GM12873 (cell line): ENCODE measurements at regions not wholly inside any gene's neighbourhood (a gene's known extent, or its start where the extent isn't known, plus 50 kb on each side); places are given as distances from the start of the nearest gene placed in this dataset.

Experiments used
- TF ChIP-seq, protein P1 (sequence below): IDR thresholded peaks from 2 replicates; pipeline ENCODE4 v1.5.1; 2012; ENCODE audit warnings: low read depth, mild to moderate bottlenecking, moderate library complexity, low read length, control low read depth; ENCODE audit not compliant: insufficient read depth; ENCODE audit errors: missing control alignments

DNA sequence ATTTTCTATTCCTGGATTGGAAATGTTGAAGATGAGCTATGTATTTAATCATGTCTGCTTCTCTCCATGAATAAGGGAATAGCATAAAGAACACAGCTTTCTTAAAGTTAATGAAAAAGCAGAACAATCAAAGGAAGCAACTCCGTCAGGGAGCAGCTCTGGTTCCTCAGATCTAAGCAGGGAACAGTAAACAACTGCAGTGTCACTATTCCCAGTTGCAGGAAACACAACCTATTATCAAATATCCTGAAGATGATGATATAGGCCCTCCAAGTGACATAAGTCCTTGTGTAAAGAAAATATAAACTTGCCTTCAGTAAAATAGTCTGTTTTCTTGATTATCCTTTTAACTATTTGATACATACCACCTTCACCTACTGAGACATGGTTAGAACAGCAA lies 228.1 kb downstream of the KCNC2 start:
- TF ChIP-seq, protein P1, sequence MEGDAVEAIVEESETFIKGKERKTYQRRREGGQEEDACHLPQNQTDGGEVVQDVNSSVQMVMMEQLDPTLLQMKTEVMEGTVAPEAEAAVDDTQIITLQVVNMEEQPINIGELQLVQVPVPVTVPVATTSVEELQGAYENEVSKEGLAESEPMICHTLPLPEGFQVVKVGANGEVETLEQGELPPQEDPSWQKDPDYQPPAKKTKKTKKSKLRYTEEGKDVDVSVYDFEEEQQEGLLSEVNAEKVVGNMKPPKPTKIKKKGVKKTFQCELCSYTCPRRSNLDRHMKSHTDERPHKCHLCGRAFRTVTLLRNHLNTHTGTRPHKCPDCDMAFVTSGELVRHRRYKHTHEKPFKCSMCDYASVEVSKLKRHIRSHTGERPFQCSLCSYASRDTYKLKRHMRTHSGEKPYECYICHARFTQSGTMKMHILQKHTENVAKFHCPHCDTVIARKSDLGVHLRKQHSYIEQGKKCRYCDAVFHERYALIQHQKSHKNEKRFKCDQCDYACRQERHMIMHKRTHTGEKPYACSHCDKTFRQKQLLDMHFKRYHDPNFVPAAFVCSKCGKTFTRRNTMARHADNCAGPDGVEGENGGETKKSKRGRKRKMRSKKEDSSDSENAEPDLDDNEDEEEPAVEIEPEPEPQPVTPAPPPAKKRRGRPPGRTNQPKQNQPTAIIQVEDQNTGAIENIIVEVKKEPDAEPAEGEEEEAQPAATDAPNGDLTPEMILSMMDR: no peak

DNA sequence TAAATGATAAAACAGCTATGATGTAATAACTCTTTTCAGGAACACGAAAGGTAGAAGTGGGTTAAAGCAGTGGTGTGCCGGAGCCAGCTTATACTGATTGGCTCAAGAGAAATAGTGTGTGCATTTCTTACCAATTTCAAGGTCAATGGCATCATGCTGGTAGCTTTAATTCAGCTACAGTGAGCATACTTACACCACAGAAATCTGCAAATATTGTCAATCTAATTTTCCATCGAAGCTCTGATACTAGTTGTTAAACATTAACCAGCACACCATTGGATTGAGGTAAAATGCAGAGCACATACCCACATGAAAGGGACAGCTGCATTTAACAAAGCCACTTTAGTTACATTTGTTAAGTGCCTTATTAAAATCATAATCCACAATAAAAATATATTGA lies 225.7 kb downstream of the KCNC2 start:
- TF ChIP-seq, protein P1: no peak

DNA sequence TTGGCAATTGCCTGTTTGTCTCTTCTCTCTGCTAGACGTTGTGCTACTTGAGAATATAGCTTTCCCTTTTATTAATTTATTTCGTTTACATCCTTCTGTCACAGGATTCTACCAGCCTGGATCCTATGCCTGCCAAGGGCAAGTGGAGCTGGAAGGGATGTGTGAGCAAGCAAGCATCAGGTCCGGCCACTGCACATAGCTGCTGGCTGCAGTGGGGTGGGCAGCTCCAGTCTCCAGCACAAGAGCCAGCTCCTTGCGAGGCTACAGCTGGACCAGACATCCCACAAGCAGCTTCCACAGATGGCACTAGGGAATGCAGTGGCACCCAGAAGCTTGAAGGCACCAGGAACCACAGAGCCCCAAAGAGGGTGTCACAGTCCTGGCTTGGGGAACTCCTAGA lies 225.0 kb downstream of the KCNC2 start:
- TF ChIP-seq, protein P1: no peak

DNA sequence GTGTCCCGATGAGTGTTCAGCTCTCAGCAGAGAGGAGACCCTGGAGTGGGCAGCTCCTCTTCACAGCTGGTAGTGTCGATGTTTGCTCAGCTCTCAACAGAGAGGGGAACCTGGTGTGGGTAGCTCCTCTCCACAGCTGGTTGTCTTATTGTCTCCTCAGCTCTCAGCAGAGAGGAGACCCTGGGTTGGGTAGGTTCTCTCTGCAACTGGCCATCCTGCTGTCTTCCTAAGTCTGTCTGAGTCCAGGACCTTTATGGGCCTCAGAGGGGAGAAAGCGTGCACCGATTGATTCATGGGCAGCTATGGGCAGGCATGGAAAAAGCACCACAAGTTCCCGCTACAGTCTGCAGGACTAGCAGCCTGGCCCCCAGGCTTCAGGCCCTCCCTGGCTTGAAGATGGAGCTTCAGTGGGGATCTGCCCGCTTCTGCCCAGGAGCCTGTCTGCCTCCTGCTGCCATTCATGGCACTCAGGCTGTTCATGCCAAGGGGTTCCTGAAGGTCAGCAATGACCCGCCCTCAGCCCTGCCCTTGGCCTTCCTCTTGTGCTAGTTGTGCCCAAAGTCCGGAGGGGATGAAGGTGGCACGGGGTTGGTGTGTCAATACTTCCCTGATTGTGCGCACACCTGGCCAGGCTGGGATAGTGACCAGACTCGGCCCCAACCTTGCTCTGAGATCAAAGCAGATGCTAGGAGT lies 224.2 kb downstream of the KCNC2 start:
- TF ChIP-seq, protein P1: no peak

DNA sequence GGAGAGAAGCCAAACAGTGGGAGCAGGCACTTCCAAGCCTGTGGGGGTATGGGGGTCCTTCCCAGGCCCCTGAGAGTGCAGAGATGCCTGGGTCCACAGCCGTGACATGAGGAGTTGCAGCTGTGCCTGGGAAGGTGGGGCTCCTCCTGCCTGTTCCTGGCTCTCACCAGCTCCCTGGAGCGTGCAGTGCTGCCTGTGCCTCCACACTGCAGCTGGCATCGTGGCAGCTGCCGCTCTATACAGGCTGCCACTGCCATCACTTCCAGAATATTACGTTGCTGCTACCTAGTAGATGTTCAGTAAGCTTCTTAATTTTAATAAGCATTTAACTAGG lies 223.7 kb downstream of the KCNC2 start:
- TF ChIP-seq, protein P1: no peak

DNA sequence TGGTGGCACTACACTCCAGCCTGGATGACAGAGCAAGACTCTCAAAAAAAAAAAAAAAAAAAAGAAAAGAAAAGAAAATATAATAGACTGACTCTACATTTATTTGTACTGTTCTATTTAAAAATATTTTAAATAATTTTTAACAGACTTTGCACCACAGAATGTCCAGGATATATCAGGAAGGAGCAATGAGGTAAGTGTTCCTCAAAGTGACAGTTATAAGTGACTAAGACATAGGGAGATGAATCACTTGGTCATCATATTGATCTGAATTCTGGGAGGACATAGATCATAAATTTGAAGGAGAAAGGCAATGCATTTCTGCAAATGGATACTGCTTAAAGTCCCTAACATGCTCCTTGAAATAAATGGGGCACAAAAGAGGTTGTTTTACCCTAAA lies 221.5 kb downstream of the KCNC2 start:
- TF ChIP-seq, protein P1: no peak
